Mesothelial cell of epicardium (in vitro differentiated cells): ENCODE measurements at regions not wholly inside any gene's neighbourhood (a gene's known extent, or its start where the extent isn't known, plus 50 kb on each side); places are given as distances from the start of the nearest gene placed in this dataset.
A peak's percentile ranks its signal among the peaks of the same experiment; 100 is the strongest.

ENCODE experiments used
- DNase-seq, 2 experiments: peaks; one replicate each; pipeline ENCODE4 v3.0.0; 2021; ENCODE audit warnings: low spot score in 2 of 2; ENCODE audit not compliant: unreplicated experiment in 2 of 2
- H3K27ac Mint-ChIP-seq: 2 replicates; pipeline ENCODE4 v1.8.0; 2021; ENCODE audit warnings: mixed read lengths
- H3K27me3 Mint-ChIP-seq: 2 replicates; pipeline ENCODE4 v1.8.0; 2021; ENCODE audit warnings: low read depth, mixed read lengths
- H3K36me3 Mint-ChIP-seq: 2 replicates; pipeline ENCODE4 v1.8.0; 2021; ENCODE audit warnings: mixed read lengths
- H3K4me1 Mint-ChIP-seq: 2 replicates; pipeline ENCODE4 v1.8.0; 2021; ENCODE audit warnings: mixed read lengths
- H3K4me3 Mint-ChIP-seq: 2 replicates; pipeline ENCODE4 v1.8.0; 2021; ENCODE audit warnings: mild to moderate bottlenecking, moderate library complexity, mixed read lengths
- H3K9me3 Mint-ChIP-seq: 2 replicates; pipeline ENCODE4 v1.8.0; 2021; ENCODE audit warnings: mixed read lengths
- CTCF ChIP-seq: fragments of 200-600 bp; sonication (generic); IDR thresholded peaks from one replicate; pipeline ENCODE4 v1.5.0; 2021; ENCODE audit warnings: antibody characterized with exemption; ENCODE audit not compliant: unreplicated experiment

DNA sequence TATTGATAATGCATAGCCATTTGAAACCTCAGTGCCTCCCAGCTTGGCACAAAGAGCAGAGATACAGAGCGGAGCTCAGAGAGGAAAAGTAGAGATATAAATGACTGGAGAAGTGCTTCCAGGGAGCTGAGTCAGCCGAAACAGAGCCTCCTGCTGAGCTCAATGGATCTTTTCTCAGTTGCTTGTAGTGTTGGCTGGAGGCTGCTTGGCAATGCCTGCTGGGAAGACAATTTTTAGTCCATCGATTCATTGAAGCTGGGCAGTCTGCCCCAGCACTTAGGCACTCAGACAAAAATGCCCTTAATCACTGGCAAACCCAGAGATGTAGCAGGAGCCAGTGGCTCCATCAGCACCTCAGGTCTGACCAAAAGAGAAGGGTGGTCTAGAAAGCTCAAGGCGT, 81.3 kb upstream of the SETBP1 start:
- Mint-ChIP-seq H3K9me3 (peaks cover 4% of the 10 kb centered on the region), H3K27ac (no peak overlapping the region), H3K4me1 (peaks cover 35% of the 10 kb centered on the region), H3K4me3 (no peak overlapping the region), H3K36me3 (no peaks in the 10 kb centered on the region), H3K27me3 (no peaks in the 10 kb centered on the region)
- TF ChIP-seq CTCF, result no peak
- no peak for DNase-seq

GRCh38 chr18:44601447-44601846, 79.2 kb upstream of the SETBP1 start:
- no peaks in the 10 kb centered on the region for H3K36me3 Mint-ChIP-seq

GRCh38 chr18:44602380-44602779, 78.3 kb upstream of the SETBP1 start:
- Mint-ChIP-seq H3K27me3 (no peaks in the 10 kb centered on the region), H3K36me3 (no peaks in the 10 kb centered on the region), H3K9me3 (peaks cover 9% of the 10 kb centered on the region), H3K4me1 (peaks cover 22% of the 10 kb centered on the region), H3K4me3 (no peak overlapping the region), H3K27ac (peak overlapping the region; percentile 54)
- no peak for TF ChIP-seq CTCF
- DNase-seq, result no peak

More at GRCh38 chr18:44601447-44601846, 79.2 kb upstream of the SETBP1 start:
- Mint-ChIP-seq H3K4me1 (peaks cover 25% of the 10 kb centered on the region), H3K9me3 (peaks cover 6% of the 10 kb centered on the region), H3K27me3 (no peaks in the 10 kb centered on the region), H3K4me3 (no peak overlapping the region), H3K27ac (peak overlapping the region; percentile 52)
- TF ChIP-seq CTCF, result no peak
- DNase-seq, result no peak

DNA sequence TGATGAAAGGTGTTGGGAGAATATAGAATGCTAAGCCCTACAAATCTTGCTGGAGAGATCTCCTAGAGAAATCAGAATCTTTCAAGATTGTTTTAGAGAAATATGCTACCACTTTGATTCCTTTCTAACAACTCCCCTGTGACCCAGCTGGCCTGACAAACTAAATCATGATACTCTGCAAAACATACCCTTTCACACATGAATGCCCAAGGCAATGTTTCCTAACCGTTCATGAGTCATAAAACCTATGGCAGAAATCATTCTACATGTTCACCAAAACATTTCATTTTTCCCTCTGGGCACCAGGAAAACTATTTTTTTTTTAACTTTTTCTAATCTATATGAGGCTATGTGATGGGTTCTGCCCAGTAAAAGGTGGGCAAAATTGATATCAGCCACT, 77.8 kb upstream of the SETBP1 start:
- Mint-ChIP-seq H3K36me3 (no peaks in the 10 kb centered on the region), H3K4me1 (peaks cover 22% of the 10 kb centered on the region), H3K4me3 (no peak overlapping the region), H3K27me3 (no peaks in the 10 kb centered on the region), H3K9me3 (peaks cover 9% of the 10 kb centered on the region), H3K27ac (peak overlapping the region; percentile 54)
- DNase-seq, result no peak
- TF ChIP-seq CTCF, result no peak

DNA sequence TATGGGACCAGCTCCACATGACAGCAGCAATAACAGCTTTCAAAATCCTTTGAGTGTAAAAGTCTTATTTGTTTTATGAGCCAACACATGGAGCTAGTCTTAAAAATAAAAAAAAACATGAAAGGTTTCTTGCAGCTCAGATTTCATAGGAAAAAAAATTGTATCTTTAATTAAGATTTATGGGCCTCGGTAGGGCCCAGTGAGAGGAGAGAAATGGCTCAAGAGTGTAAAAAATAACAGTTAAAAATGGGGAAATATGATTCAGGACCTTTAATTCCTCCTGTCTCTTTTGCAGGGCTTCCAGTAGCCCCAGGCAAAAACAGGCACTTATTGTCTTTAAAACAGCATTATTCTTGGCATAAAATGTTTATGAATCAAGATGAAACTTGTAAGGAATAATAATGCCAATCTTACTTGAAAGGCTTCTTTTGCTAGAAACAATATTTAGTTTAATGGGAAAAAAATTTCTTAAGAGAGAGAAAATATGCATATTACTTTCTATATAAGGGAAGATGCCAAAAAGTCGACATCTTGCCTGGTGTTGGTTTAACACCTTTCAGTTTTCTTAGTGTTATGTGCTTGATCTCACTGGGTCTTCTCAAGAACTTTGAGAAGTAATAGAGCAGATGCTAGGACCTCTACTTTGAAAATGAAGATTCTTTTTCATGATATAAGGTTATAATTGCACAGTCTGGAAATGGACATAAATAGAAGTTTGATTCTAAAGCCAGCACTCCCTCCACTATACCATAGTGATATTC, 71.3 kb upstream of the SETBP1 start:
- no peak for DNase-seq
- TF ChIP-seq CTCF, result no peak
- Mint-ChIP-seq H3K9me3 (peaks cover 8% of the 10 kb centered on the region), H3K27me3 (no peaks in the 10 kb centered on the region), H3K4me3 (no peak overlapping the region), H3K27ac (peak overlapping the region; percentile 26), H3K4me1 (peaks cover 11% of the 10 kb centered on the region), H3K36me3 (no peaks in the 10 kb centered on the region)
